Colonic mucosa (tissue), 4 donors: ENCODE measurements at regions not wholly inside any gene's neighbourhood (a gene's known extent, or its start where the extent isn't known, plus 50 kb on each side); places are given as distances from the start of the nearest gene placed in this dataset.

Source experiments
- DNase-seq: peaks from one replicate; pipeline ENCODE4 v3.0.0-alpha.2; 2020
- H3K27ac ChIP-seq: fragments of 200-600 bp; one replicate; pipeline ENCODE4 v1.8.0; 2021
- H3K27me3 ChIP-seq: fragments of 200-600 bp; one replicate; pipeline ENCODE4 v1.8.0; 2021
- H3K36me3 ChIP-seq: fragments of 200-600 bp; one replicate; pipeline ENCODE4 v1.8.0; 2021
- H3K4me1 ChIP-seq: fragments of 200-600 bp; one replicate; pipeline ENCODE4 v1.8.0; 2021; ENCODE audit warnings: mild to moderate bottlenecking
- H3K4me3 ChIP-seq: fragments of 200-600 bp; one replicate; pipeline ENCODE4 v1.8.0; 2021
- H3K9ac ChIP-seq, 2 donors: one replicate each; pipeline ENCODE4 v1.7.0; 2013; ENCODE audit warnings: control low read depth in 2 of 2, low read depth in 2 of 2, low read length in 2 of 2
- H3K9me3 ChIP-seq: fragments of 200-600 bp; one replicate; pipeline ENCODE4 v1.8.0; 2021
- CTCF ChIP-seq: fragments of 200-600 bp; IDR thresholded peaks from one replicate; pipeline ENCODE4 v1.8.0; 2022; ENCODE audit warnings: antibody characterized with exemption, mild to moderate bottlenecking
- intact Hi-C: fragments of 100-400 bp; cut with DNase I; formaldehyde crosslinking; loops from one replicate; pipeline ENCODE4 v1.14.1; 2022
- donor health status: healthy.
- donor health status: DM: no; HTN: no; CAD: no.
- donor health status: DM: no; HTN: no; CAD: no.

GRCh38 chr7:136230210-136230609 is 253.1 kb upstream of the MTPN start:
- no peak for DNase-seq
- TF ChIP-seq CTCF, result no peak
- Histone ChIP-seq H3K4me3 (no peak overlapping the region), H3K36me3 (no peaks in the 10 kb centered on the region), H3K9me3 (no peaks in the 10 kb centered on the region), H3K4me1 (no peaks in the 10 kb centered on the region), H3K27me3 (no peaks in the 10 kb centered on the region), H3K9ac (no peak overlapping the region), H3K27ac (no peak overlapping the region)
- intact Hi-C loops, result no loop called here

GRCh38 chr7:136229790-136230189 is 252.6 kb upstream of the MTPN start:
- intact Hi-C loops, result no loop called here
- no peak overlapping the region for H3K27ac ChIP-seq
- H3K9me3 ChIP-seq, result no peaks in the 10 kb centered on the region
- no peak for TF ChIP-seq CTCF
- no peak for DNase-seq
- no peak overlapping the region for H3K4me3 ChIP-seq
- H3K36me3 ChIP-seq, result no peaks in the 10 kb centered on the region
- no peak overlapping the region for H3K9ac ChIP-seq
- no peaks in the 10 kb centered on the region for H3K4me1 ChIP-seq
- H3K27me3 ChIP-seq, result no peaks in the 10 kb centered on the region

GRCh38 chr7:136228171-136228570 is 251.0 kb upstream of the MTPN start:
- Histone ChIP-seq H3K27ac (no peak overlapping the region), H3K36me3 (no peaks in the 10 kb centered on the region), H3K9me3 (no peaks in the 10 kb centered on the region), H3K9ac (no peak overlapping the region), H3K27me3 (no peaks in the 10 kb centered on the region), H3K4me3 (no peak overlapping the region), H3K4me1 (no peaks in the 10 kb centered on the region)
- no peak for TF ChIP-seq CTCF
- intact Hi-C loops, result no loop called here
- no peak for DNase-seq

GRCh38 chr7:136214356-136214755 is 237.2 kb upstream of the MTPN start:
- TF ChIP-seq CTCF, result no peak
- Histone ChIP-seq H3K4me3 (no peak overlapping the region), H3K27ac (no peak overlapping the region), H3K36me3 (no peaks in the 10 kb centered on the region), H3K9ac (no peak overlapping the region), H3K27me3 (no peaks in the 10 kb centered on the region), H3K9me3 (no peaks in the 10 kb centered on the region), H3K4me1 (no peaks in the 10 kb centered on the region)
- intact Hi-C loops, result no loop called here
- DNase-seq, result no peak

GRCh38 chr7:136213012-136213411 is 235.9 kb upstream of the MTPN start:
- Histone ChIP-seq H3K27ac (no peak overlapping the region), H3K9ac (no peak overlapping the region), H3K36me3 (no peaks in the 10 kb centered on the region), H3K4me3 (no peak overlapping the region), H3K4me1 (no peaks in the 10 kb centered on the region), H3K27me3 (no peaks in the 10 kb centered on the region), H3K9me3 (no peaks in the 10 kb centered on the region)
- DNase-seq, result no peak
- intact Hi-C loops, result no loop called here
- no peak for TF ChIP-seq CTCF

- Histone ChIP-seq H3K9me3 (no peaks in the 10 kb centered on the region), H3K4me3 (no peak overlapping the region), H3K36me3 (no peaks in the 10 kb centered on the region), H3K9ac (no peak overlapping the region), H3K4me1 (no peaks in the 10 kb centered on the region), H3K27ac (no peak overlapping the region), H3K27me3 (no peaks in the 10 kb centered on the region)
- intact Hi-C loops, result no loop called here
- DNase-seq, result no peak
- TF ChIP-seq CTCF, result no peak
Observed at GRCh38 chr7:136210664-136211063, 233.5 kb upstream of the MTPN start.
